HL-60/S4 treated with retinoic acid at 250 ng/mL for 4 days and 3 days (cell line): ENCODE measurements at regions not wholly inside any gene's neighbourhood (a gene's known extent, or its start where the extent isn't known, plus 50 kb on each side); places are given as distances from the start of the nearest gene placed in this dataset.

ENCODE experiments used
- in situ Hi-C: fragments of 300-500 bp; cut with MboI; formaldehyde crosslinking; loops from 2 replicates; pipeline ENCODE4 v1.7.0; 2022; ENCODE audit warnings: low sequenced_read_pairs

DNA sequence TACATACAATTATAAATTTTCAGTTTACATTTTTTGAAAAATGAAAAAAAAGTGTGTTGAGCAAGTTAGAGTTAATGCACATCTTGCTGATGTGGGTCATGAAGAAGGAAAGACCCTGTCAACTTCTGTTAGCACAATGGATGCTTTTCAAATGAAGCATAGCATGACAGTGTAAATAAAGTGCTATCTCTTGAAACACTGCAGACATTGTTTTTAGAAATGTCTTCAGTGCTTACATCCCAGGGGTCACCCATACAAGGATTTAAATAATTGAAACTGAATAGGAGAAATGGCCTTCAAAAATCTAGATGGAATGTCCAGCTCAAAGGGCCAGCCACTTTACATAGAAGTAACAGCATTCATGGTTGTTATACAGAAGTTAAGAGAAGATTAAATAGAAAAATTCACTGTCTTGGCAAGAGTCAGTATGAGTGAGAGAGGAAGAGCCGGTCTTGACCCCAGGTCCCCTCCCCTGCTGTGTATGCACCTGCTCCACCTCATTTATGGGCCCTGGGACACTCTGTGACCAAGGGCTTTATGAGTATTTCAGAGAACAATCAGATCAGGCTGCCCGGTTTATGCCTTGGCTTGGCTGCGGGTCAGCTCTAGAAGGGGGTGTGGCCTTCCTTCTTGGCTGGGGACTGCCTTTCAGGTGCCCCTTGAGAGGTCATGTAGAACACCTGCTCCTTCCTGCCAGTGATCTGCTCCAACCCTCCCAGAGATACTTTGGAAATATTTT, 237.7 kb upstream of the TMEM72 start:
- in situ Hi-C loops, result no loop called here

DNA sequence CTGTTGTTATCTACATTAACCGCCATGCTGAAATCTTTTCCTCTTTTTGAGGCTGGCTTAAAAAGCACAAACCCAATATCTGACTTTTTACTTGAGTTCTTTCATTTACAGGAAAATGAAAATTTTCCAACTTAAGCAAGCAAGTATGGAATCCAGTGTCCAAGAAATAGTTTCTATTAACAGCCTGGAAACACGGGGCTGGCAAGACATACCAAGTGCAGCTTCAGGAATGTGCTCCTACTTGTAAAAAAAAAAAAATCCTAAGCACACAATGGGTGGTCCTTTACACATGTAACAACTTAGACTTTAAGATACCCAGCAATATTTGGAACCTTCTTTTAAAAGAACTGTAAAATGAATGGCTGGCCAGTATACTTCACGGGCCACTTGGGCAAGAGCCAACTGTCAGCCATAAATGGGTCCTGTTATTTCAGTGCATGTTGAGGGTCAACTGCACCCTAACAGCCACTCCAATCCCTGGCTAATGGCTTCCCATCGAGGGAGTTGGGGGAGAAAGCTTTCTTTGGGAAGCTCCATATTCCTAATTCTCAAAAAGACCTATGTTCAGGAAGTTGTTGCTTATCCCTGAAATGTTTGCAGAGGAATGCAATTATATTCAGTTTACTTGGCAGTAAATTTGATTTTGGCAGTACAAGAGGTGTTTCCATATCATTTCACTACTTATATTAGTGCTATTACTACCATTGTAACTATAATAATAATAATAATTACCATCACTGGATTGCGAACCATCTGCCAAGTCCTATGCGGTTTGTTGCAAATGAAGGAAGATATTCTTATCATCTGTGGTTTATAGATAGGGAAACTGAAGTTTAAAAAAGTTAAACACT, 236.4 kb upstream of the TMEM72 start:
- in situ Hi-C loops, result loop anchor here (25.0 kb wide), 1 partner anchor 87 kb away; no protein-coding TSS in a partner anchor

DNA sequence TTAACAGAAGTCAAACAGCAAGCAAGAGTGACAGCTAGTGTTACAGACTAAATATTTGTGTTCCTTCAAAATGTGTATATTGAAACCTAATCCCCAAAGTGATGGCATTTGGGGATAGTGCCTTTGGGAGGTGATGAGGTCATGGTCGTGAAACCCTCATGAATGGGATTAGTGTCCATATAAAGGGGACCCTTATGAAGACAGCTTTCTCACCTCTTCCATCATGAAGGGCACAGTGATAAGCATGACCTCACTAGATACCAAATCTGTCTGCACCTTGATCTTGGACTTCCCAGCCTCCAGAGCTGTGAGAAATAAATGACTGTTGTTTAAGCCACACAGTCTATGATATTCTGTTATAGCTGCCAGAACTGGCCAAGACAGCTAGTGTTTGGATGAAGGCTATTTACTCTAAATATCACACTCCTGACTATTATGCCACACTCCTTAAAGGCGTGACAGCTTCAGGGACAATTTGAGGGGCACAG, 235.7 kb upstream of the TMEM72 start:
- in situ Hi-C loops, result loop anchor here (25.0 kb wide), 1 partner anchor 88 kb away; no protein-coding TSS in a partner anchor

DNA sequence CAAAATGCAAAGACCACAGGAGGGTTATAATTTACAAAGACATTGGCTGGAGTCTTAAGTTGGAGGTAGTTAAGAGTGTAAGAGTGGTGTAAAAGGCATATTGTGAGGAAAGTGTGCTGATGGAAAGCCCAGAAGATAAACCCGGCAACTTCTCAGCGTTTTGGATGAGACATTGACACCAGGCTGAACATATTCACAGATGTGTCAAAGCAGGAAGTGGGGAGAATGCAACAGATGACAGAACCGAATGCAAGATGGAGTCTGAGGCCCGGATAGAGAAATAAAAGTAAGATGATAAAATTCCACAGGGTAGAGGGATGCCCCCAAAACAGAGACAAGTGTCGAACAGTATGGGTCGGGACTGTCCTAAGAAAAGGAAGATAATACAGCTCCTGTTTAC, 230.4 kb upstream of the TMEM72 start:
- in situ Hi-C loops, result loop anchor here (25.0 kb wide), 1 partner anchor 93 kb away; no protein-coding TSS in a partner anchor

DNA sequence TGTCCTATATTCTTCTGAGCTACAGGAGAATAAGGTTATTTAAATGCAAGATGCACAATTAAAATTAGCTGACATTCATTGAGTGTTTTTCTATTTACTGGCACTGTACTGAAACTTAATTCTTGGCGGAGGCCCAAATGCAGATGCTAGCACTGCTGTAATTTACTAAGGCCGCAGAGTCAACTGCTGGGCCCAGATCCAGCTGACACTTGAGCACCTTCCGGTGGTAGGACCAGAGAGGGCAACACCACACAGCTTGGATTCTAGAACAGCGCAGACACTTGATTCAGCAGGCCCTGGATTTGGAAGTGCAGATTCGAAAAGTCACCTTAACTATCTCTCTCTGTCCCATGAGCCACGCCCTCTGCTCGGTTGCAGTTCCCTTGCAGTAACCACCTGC, 228.6 kb upstream of the TMEM72 start:
- in situ Hi-C loops, result loop anchor here (25.0 kb wide), 1 partner anchor 95 kb away; no protein-coding TSS in a partner anchor

DNA sequence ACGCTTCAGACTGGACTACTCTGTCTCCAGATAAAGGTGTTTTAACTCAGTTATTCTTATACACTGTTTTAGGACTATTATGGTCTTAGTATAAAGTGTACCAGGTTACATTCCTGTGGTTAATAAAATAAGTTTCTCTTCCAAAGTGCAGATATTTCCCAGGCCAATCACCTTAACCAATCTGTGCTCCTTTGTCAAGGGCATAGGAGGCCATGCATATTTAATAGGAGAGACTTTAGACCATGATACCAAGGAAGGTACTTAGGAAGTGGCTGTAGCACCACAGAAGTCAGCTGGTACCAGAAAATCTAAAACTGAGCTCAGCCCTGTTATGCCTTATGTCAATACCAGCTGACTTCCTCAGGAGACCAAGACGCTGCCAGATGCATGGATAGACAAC, 226.5 kb upstream of the TMEM72 start:
- in situ Hi-C loops, result loop anchor here (25.0 kb wide), 1 partner anchor 97 kb away; no protein-coding TSS in a partner anchor

DNA sequence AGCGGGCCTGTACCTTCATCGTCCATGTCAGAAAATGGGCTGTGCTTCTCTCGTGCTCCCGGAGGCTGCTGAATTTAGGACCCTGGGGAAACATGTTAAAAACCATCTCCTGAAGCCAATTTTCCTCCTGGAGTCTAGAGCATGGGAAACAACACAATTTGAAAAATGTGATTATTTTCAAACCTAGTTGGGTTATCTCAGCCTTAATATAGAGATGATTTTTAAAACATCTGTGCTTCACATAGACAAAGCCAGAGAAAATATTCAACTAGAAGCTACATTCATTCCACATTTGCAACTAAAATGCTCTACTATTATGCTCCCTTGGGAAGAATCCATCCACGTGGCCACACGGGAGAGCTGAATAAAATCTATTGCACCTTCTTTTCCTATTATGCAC, 225.9 kb upstream of the TMEM72 start:
- in situ Hi-C loops, result loop anchor here (25.0 kb wide), 1 partner anchor 98 kb away; no protein-coding TSS in a partner anchor

DNA sequence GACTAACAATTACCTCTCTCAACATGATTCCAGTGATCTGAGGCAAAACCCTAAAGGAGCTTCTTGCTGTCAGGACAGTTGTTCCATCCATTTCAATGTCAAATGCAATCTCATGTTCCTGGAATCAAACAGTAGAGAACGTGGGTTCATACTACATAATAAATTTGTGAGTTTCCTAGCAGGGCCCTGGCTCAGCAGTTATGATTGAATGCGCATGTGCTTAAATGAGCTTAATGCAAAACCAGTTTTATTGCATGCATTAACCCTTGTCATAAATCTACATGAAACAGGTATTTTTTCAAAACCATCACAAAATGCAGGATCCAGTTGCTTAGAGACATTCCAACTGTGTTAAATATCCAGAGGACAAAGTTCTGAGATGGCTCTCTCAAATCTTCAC, 225.4 kb upstream of the TMEM72 start:
- in situ Hi-C loops, result loop anchor here (25.0 kb wide), 1 partner anchor 98 kb away; no protein-coding TSS in a partner anchor

DNA sequence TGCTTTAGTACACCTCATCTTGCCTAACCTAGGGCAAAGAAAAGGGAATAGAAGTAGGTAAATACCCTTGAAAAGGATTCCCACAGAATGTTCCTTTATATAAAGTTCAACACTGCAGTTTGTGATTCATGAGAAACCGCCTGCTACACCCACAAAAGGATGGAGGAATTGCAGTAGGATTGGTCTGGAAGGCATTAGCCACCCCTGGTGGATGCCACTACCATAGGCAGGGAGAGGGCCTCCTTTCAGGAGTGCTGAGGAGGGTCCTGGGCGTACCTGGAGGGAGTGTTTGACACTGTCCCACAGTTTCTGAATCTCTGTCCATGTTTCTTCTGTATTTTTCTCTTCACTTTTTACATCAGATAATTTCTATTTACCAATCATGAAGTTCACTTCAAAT, 221.8 kb upstream of the TMEM72 start:
- in situ Hi-C loops, result loop anchor here (25.0 kb wide), 1 partner anchor 102 kb away; no protein-coding TSS in a partner anchor

DNA sequence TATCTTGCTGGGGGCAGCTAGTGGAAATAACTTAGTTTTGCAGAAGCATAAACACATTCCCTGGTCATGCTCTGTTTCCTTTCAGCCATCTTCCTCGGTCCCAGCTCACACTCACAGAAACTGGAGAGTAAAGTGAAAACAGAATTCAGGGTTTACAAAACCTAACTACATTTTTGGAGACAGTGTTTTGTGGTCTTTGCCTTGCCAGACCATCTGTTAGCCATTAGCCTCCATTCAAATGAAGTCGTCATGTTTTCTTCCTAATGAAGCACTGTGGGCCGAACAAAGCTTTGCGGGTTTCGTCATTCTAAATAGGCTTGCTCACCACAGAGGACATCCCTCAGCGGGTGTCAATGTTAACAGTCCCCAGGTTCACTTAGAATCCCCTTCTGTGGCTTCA, 214.6 kb upstream of the TMEM72 start:
- in situ Hi-C loops, result loop anchor here (25.0 kb wide), 1 partner anchor 109 kb away; no protein-coding TSS in a partner anchor

DNA sequence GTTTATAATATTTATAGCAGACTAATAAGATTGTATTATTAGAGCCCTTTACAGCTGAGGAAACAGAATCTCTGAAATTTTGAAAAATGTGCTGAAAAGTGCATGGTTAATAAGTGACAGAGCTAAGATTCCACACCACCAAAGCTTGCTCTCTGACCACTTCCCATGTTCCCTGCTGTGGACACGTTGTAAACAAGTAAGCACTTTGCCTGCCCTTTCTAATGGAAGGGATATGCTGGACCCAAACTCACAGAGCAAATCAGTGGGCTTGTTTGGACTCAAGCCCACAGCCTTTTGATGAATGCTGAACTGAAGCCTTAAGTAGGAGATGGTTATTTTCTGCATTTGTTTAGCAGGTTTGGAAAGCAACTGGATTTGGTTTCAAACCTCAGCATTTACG, 214.0 kb upstream of the TMEM72 start:
- in situ Hi-C loops, result loop anchor here (25.0 kb wide), 1 partner anchor 110 kb away; no protein-coding TSS in a partner anchor

DNA sequence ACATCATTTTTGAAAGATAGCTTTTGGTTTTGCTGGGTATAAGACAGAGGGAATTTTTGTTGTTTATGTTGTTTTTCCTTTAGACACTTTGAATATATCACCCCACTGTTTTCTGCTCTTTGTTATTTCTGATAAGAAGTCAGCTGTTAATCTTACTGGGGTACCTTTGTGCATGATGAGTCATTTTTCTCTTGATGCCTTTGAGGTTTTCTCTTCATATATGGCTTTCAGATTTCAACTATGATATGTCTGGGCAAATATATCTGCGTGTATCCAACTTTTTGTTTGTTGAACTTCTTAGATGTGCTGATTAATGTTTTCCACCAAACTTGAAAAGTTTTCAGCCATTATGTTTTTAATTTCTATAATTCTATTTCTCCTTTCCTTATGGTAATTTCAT, 208.6 kb upstream of the TMEM72 start:
- in situ Hi-C loops, result no loop called here

DNA sequence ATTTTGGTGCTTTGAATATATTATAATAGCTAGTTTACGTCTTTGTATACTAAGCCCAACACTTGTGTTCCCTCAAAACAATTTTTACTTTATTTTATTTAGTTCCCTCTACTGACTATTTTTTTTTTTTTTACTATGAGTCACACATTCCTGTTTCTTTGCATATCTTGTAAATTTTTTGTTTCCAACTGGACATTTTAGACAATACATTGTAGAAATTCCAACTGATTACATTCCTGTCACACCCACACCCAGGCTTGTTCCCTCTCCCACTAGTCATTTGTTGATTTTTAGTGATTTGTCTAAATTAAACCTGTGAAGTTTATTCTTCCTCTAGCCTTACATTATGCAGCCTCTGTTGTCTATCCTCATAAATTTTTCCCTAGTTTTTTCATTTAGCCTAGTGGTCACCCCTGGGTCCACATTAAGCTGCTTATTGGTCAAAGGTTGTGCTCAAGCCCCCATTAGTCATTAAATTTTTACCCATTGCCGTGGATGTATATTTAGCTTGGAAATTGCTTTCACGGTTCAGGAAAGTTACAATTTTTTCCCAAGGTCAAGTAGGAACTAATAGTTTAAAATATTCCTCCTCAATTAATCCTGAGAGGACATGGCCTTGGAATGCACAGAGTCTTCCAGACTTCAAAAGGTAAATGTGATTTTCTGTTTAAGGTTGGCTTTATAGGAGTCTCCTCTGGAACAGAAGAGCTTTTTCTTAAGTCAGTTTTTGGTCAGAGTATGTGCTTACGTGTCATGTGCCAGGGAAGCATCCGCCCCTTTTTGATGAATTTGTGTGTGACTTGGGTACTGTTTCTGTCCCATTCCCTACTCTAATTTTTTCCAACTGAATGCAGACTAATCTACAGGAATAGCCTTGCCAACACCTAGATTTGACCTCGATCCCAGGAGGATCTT, 207.6 kb upstream of the TMEM72 start:
- in situ Hi-C loops, result no loop called here

DNA sequence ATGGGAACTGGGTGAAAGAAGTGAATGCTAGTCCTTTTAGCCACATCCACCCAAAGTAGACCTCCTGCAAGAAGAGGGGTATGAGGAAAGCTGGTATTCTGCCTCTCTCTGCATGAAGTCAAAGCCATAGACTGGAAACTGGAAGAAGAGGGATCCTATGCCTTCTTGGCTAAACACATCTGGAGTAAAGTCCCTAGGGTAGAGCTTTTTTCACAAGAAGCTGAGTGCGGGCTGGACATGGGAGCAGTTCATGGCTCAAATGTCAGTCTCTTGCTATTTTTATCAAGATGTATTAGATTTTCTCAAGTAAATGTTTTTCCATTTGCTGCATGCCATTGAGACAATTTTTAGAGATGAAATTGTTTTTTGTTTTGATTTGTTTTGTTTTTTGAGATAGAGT, 206.5 kb upstream of the TMEM72 start:
- in situ Hi-C loops, result no loop called here

DNA sequence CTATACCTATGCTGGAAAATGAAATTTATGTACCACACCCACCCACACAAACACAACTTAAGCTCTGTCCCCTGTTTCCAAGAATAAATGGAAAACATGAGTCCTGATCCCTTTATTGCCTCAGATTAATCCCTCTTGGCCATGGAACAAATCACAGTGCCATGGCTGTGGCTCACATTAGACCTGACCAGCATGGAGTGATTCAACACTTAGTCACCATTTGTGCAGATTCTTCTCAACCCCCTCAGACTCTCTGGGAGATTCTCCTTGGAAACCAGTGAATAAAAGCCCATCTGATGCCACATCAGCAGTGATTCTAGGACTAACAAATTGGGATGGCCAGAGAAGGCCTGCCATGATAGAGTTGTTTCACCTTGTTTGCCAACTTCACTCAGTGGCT, 204.4 kb upstream of the TMEM72 start:
- in situ Hi-C loops, result no loop called here

DNA sequence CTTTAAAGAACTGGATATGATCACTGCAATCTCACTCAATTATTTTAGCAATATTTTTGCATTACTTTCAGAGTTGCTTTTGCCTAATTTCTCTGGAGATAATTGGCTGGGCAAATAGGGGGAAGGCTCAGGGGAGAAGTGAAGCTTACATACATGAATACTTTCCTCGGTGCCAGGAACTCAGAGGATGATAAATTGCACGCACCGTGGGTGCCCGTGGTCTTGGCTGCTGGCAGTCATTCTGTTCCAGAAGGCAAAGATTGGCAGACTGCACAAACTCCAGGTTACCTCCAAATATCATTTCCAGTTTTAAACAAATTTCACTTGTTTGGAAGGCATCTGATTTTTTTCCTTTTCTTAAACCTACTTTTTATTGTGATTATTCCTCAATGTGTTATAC, 197.8 kb upstream of the TMEM72 start:
- in situ Hi-C loops, result no loop called here

DNA sequence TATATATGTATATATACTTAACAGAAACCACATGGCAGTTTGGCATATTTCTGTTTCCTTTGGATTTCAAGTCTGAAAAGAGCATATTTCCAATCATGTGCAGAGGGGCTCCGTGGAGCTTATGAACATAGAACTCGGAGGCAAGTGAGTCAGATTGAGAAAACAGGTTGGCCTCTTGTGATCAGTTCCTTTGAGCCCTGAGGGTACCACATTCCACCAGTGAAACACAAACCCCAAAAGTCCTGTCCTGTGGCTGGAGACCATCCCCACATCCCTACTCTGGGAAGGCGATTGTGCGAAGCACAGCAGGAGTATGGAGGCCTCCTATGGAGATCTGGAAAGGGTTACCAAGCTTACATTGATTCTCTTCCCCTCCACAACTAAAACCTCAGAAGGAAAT, 196.7 kb upstream of the TMEM72 start:
- in situ Hi-C loops, result no loop called here

DNA sequence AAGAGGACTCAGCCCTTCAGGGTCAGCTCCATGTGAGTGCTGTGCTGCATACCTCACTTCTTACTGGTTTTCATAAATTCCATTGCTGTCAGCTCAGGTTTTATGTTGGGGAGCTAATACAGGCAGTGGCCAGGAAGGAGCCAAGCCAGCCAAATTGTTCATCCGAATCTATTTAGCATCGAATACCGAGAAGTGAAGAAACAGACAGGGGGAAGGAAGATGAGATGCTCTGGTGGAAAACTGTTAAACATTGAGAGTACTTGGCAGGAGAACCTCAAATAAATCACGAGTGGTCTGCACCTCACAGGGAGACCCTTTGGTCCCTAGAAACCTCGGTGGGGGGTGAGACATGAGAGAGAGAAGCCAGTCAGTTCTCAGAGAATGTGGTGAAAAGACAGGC, 196.0 kb upstream of the TMEM72 start:
- in situ Hi-C loops, result no loop called here

DNA sequence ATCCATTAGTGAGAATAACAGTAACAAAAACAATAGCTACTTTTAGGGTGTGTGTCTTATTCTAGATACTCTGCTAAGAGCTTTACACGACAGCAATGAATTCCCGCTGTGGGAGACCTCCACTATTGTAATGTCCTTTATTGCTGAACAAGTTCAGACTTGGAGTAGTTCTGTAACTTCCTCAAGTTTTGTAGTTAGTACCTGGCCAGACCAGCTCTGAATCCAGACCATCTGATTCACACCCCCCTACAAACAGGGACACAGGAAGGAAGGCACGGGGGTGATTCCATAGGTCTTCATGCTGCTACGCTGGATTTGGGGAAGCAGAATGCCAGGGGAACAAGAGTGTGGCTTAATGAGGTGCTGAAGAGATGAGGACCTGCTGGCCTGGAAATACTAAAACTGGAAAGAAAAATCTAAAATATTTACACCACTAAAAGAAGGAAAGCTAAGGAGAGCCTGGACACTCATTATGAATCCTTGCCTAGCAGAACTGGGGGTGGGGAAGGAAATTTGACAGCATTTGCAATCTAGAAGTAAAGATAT, 194.6 kb upstream of the TMEM72 start:
- in situ Hi-C loops, result no loop called here

DNA sequence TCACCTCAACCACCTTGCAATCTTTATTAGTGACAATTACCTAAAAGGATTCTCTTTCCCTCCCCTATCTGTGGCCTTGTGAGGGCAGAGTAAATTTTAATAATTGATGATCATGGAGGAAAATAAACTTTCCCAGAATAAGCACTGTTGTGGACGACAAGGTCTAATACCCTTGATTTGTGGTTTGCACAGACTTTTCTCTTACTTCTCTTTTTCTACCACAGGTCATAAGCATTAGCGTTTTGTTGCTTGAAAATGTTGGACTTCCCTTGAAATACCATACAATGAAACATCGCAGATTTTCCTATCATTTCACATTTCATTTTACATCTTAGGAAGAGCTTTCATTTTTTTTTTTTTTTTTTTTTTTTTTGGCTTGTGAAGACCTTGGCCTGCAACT, 188.1 kb upstream of the TMEM72 start:
- in situ Hi-C loops, result no loop called here
